ENCODE measurements at regions not wholly inside any gene's neighbourhood (a gene's known extent, or its start where the extent isn't known, plus 50 kb on each side); places are given as distances from the start of the nearest gene placed in this dataset.
"Not testable (repeated sequence)": the region's sequence is repeated elsewhere in the genome, so short reads cannot be mapped to it uniquely, and the experiment has no call there.

DNA sequence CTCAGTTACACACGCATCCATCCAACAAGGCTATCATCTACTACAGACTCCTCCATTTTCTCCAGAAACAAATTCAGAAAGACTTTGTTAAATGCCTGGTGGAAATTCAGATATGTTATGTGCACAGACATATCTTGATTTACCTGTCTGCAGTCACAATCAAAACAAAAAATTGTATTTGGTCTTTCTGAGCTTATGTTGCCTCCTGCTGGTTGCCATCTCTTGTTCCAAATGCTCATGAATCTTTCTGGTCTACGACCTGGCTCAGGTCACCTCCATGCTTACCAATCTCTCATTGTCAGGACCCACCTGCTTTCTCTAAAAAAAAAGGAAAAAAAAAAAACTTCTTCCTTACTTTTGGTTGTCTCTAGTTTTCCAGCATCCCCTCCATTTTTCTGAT lies 169.2 kb upstream of the PLXNC1 start:
- DNase-seq = peak; percentile 11

- peak; percentile 44 for DNase-seq
Measured at GRCh38 chr12:93980711-93981110, 167.7 kb upstream of the PLXNC1 start.

DNA sequence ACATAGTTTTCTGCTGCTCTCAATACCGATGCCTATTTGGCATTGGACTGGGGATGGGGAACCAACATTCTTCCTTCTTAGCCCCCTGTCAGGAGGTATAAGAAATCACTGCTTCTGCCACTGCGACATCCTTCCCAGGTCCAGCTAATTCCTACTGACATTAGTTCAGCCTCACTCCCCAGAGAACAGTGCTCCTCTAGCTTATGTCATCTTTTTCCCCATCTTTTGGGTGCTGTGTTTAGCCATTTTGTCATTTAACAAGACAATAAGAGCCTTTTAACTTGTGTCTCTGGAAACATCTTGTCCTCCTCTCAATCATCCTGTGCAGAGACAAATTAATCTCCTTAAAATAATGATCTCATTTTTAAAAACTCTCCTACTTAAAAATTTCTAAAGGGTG lies 167.0 kb upstream of the PLXNC1 start:
- no peak for DNase-seq

GRCh38 chr12:93982771-93983315 lies 165.5 kb upstream of the PLXNC1 start:
- peak; percentile 69 for DNase-seq

- DNase-seq = no peak
Measured at GRCh38 chr12:93984005-93984404, 164.4 kb upstream of the PLXNC1 start.

GRCh38 chr12:93989949-93990348 lies 158.4 kb upstream of the PLXNC1 start:
- no peak for DNase-seq

GRCh38 chr12:93990832-93991803 lies 157.3 kb upstream of the PLXNC1 start:
- peak; percentile 67 for DNase-seq

- DNase-seq = peak; percentile 36
Measured at GRCh38 chr12:93991829-93992461, 156.4 kb upstream of the PLXNC1 start.

DNA sequence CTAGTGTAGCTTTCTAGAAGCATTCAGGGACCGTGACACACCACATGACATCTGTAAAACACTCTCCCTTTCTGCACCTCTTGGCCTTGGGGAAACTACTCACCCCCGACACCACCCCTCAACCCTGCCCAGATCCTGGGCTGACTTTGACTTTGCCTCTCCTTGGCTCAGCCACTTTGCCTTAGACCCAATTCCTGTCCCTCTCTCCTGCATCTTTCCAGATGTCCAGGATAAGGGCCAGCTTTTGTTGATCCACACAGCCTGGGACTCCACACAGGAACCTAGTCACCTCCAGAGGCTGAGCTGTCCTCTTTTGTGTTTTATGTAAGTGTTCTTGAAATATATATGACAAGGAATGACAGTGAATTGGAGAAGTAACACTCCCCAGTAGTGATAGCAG lies 153.7 kb upstream of the PLXNC1 start:
- no peak for DNase-seq

DNA sequence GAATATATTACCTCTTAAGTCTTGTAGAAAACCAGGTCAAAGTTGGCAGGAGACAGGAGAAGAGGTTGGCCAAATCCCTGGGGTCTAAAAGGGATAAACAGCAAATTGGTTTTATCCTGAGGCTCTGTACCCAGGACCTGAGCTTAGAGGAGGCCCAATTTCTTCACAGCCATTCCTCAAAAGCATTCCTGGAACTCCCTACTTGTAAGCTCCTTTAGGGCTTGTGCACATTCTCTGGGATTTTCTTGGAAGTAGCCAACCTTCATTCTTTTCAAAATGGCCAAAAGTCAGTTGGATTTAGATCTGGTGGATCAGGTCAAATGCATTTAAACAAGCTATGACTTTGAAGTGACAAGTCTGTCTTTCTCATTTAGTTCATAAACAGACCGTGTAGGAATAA lies 152.1 kb upstream of the PLXNC1 start:
- no peak for DNase-seq

- DNase-seq = no peak
Measured at GRCh38 chr12:94001691-94002090, 146.7 kb upstream of the PLXNC1 start.

- not testable (repeated sequence) for DNase-seq
Measured at GRCh38 chr12:94002925-94003324, 145.5 kb upstream of the PLXNC1 start.

DNA sequence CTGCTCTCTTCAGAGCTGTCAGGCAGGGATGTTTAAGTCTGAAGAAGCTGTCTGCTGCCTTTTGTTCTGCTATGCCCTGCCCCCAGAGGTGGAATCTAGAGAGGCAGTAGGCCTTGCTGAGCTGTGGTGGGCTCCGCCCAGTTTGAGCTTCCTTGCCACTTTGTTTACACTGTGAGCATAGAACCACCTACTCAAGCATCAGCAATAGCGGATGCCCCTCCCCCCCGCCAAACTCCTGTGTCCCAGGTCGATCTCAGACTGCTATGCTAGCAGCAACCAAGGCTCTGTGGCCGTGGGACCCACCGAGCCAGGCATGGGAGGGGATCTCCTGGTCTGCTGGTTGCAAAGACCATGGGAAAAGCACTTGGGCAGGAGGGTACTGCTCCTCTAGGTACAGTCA lies 140.5 kb upstream of the PLXNC1 start:
- DNase-seq = not testable (repeated sequence)

DNA sequence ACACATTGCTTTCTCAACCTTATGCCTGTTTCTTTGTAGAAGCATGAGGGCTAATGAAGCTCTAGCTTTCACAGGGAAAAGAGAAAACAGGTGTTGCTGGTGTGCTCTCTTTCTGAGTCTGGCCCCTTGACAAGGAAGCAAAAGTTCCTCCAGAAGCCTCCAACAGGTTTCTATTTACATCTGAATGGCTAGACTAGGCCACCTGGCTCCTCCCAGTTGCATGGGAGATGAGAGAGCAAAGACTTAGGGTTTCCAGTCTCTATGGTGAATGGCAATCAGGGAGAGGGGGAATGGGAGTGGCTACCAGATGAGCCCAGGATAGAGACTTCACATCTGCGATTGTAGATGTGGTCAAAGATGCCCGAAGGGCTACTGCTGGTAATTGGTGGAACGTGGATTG lies 138.1 kb upstream of the PLXNC1 start:
- no peak for DNase-seq

- no peak for DNase-seq
Measured at GRCh38 chr12:94012071-94012470, 136.3 kb upstream of the PLXNC1 start.

GRCh38 chr12:94012590-94012989 lies 135.8 kb upstream of the PLXNC1 start:
- DNase-seq = peak; percentile 22

GRCh38 chr12:94017247-94017646 lies 131.1 kb upstream of the PLXNC1 start:
- DNase-seq = not testable (repeated sequence)

GRCh38 chr12:94020335-94020734 lies 128.0 kb upstream of the PLXNC1 start:
- no peak for DNase-seq

DNA sequence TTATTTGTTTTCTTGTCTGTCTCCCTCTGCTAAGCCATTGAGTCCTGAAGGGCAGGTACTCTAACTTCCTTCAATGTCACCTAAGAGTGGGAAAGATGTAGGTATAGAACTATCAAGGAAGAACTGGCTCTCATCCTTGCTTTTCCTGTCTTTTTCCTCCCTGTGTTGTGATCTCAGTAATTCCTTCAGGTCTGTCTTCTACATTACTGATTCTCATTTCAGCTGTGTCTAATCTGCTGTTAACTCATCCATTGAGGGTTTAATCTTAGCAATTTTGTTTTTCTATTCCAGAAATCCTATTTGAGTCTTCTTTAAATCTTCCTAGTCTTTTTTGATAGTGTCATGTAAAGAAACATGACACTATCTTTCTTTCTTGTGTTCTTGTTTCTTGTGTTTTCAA lies 124.5 kb upstream of the PLXNC1 start:
- DNase-seq = no peak

DNA sequence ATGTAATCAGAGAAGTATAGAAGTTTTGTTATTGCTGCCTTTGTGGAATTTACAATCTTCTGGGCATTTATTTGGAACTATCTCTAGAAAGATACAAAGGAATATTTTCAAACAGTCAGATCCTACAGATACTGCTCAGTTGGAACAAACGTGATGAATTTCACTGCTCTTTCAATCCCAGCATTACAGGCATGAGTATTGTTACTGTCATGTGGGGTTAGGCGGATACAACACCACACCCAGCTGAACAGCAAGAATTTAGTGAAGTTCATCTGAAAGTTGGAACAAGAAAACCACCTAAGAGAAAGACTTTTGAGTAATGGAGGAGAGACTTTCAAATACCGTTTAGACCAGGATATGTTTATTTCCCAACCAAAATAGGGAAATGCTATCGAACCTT lies 123.3 kb upstream of the PLXNC1 start:
- no peak for DNase-seq

DNA sequence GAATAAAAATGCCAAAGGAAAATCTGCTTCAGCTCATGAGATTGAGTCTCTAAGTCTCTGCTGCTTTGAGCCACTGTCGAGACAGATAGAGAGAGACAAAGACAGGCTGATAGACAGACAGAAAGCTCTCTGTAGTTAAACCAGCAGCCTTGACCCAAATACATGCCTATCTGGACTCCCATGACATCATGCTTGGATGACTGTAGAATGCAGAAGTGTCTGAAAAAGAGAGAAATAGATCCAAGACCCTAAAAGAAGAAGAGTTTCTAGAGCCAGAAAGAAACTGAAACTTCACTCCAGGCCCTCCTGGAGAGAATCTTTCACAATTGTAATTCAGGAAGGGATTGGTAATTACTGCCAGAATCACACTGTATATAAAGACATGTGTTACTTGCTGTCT lies 122.6 kb upstream of the PLXNC1 start:
- DNase-seq = no peak

- DNase-seq = no peak
Measured at GRCh38 chr12:94026596-94026995, 121.8 kb upstream of the PLXNC1 start.

- no peak for DNase-seq
Measured at GRCh38 chr12:94027561-94027960, 120.8 kb upstream of the PLXNC1 start.

GRCh38 chr12:94031763-94032162 lies 116.6 kb upstream of the PLXNC1 start:
- DNase-seq = no peak

Measured in fibroblast of upper back skin (primary cell).